Body of pancreas (tissue), 4 donors: ENCODE measurements at regions not wholly inside any gene's neighbourhood (a gene's known extent, or its start where the extent isn't known, plus 50 kb on each side); places are given as distances from the start of the nearest gene placed in this dataset.

Experiments
- ATAC-seq: fragments of 150-250 bp; one replicate; pipeline ENCODE4 v1.9.1; 2016
- DNase-seq, 4 donors: peaks; one replicate each; pipeline ENCODE4 v3.0.0-alpha.2; 2019
- H3K27ac ChIP-seq, 4 donors: fragments of 200-600 bp; sonication (generic); 1 replicate in 3 of 4; 2 replicates in 1 of 4; pipeline versions ENCODE4 v1.5.1 to v1.6.1; 2016 to 2019; ENCODE audit warnings: mild to moderate bottlenecking in 1 of 4, mixed read lengths in 1 of 4, moderate library complexity in 1 of 4
- H3K27me3 ChIP-seq, 2 donors: fragments of 200-600 bp; sonication (generic); one replicate each; pipeline ENCODE4 v1.6.0; 2016; ENCODE audit warnings: mild to moderate bottlenecking in 1 of 2
- H3K36me3 ChIP-seq, 2 donors: fragments of 200-600 bp; sonication (generic); replicated peaks in 1 of 2; 2 replicates each; pipeline ENCODE4 v1.5.1; 2016; ENCODE audit warnings: low read depth in 2 of 2; ENCODE audit not compliant: insufficient read depth in 1 of 2
- H3K4me1 ChIP-seq: fragments of 200-600 bp; sonication (generic); one replicate; pipeline ENCODE4 v1.6.0; 2016
- H3K4me3 ChIP-seq, 2 donors: fragments of 200-600 bp; sonication (generic); 1 replicate in 1 of 2; 2 replicates in 1 of 2; pipeline ENCODE4 v1.5.1; 2016 to 2019
- H3K9me3 ChIP-seq, 3 donors: fragments of 200-600 bp; sonication (generic); 1 replicate in 2 of 3; 2 replicates in 1 of 3; pipeline ENCODE4 v1.5.1; 2016
- POLR2A ChIP-seq, 3 donors: fragments of 450-650 bp; IDR thresholded peaks; one replicate each; pipeline ENCODE4 v1.6.1; 2016; ENCODE audit warnings: antibody characterized with exemption in 3 of 3, mild to moderate bottlenecking in 2 of 3
- WGBS, 2 donors: methylation state at CpG; one replicate each; pipeline ENCODE4 v1.1.5; 2017; 5-methylcytosine and 5-hydroxymethylcytosine counted together
- intact Hi-C: fragments of 100-400 bp; cut with DNase I; formaldehyde crosslinking; loops from one replicate; pipeline ENCODE4 v1.15.1; 2023
- TF ChIP-seq, protein P1 (sequence below), 7 experiments: fragments of 450-650 bp in 4 of 7; fragments of 200-600 bp in 3 of 7; sonication (generic) in 3 of 7; IDR thresholded peaks; one replicate each; pipeline ENCODE4 v1.5.1; 2016 to 2019; ENCODE audit warnings: antibody characterized with exemption in 7 of 7

DNA sequence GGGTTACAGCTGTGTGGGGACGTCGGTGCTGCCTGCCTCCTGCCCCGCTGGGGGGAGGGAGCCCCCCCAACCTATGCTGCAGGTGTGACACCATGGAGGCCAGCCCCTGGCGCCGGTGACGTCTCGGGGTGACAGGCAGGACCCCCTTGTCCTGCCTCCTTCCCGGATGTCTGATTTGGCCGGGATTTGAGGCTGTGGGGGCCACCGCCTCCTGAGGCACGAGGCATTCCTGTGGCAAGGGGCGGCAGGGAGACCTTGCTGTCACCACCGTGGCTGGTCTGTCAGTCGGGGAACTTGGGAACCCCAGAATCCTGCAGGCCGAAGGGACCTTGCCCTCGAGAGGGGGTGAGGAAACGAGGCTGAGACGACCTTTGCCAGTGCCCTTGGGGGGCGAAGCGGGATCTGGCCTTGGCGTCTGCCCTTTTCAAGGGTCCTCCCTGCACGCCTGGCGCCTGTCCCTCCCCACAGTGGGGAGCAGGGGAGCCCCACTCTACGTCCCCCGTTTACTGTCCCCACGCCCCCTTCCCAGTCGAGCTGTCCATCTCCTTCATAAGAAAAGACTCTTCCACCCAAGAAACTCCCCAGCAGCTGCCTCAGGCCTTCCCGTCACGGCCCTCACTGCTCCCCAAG lies 74.4 kb downstream of the METRNL start:
- H3K4me1 ChIP-seq, result no peaks in the 10 kb centered on the region
- H3K27ac ChIP-seq, result no peak overlapping the region
- H3K9me3 ChIP-seq, result no peaks in the 10 kb centered on the region
- no peaks in the 10 kb centered on the region for H3K27me3 ChIP-seq
- WGBS, 2 donors, result 58 to 76% methylated on average over 21 to 26 of the region's 29 CpGs
- no peak for ATAC-seq
- no peak overlapping the region for H3K4me3 ChIP-seq
- no peaks in the 10 kb centered on the region for H3K36me3 ChIP-seq
- no peak for TF ChIP-seq POLR2A (IDR thresholded peaks at IDR 0.05)
- DNase-seq, result peak in 1 of 4 donors; percentile 9
- intact Hi-C loops, result no loop called here

DNA sequence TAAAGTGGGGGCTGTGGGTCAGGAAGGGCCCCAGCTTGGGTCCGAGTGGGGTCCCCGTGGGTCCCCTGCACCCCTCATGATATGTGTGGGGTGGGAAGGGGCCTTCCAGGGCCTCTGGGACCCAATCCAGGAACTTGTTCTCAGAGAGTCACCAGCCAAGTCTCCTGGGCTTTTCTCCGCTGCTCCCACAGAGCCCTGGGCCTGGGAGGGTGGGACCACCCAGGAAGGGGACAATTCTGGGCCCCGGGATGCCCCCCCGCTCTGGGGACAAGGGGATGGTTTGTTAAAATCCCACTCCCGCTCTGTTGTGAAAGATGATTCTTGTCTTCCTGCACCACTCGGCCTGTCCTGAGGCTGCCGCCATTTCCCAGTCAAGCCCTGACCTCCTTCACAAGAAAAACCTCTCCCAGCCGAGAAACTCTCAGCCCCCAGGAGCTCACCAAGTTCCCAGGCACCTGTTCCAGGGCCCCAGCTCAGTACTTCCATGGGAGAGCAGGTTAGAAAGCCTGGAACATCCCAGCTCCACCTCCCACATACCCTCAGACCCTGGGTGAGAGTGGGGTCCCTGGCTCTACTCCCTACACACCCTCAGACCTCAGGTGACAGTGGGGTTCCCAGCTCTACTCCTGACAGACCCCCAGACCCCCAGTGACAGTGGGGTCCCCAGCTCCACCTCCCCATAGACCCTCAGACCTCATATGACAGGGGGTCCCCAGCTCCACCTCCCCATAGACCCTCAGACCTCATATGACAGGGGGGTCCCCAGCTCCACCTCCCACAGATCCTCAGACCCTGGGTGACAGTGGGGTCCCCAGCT lies 75.1 kb downstream of the METRNL start:
- Histone ChIP-seq H3K9me3 (no peaks in the 10 kb centered on the region), H3K36me3 (no peaks in the 10 kb centered on the region), H3K27ac (no peak overlapping the region), H3K4me1 (no peaks in the 10 kb centered on the region), H3K27me3 (no peaks in the 10 kb centered on the region), H3K4me3 (no peak overlapping the region)
- DNase-seq (peak in 1 of 4 donors; percentile 7), ATAC-seq (no peak)
- intact Hi-C loops, result no loop called here
- TF ChIP-seq POLR2A (IDR thresholded peaks at IDR 0.05), result no peak
- TF ChIP-seq, protein P1, sequence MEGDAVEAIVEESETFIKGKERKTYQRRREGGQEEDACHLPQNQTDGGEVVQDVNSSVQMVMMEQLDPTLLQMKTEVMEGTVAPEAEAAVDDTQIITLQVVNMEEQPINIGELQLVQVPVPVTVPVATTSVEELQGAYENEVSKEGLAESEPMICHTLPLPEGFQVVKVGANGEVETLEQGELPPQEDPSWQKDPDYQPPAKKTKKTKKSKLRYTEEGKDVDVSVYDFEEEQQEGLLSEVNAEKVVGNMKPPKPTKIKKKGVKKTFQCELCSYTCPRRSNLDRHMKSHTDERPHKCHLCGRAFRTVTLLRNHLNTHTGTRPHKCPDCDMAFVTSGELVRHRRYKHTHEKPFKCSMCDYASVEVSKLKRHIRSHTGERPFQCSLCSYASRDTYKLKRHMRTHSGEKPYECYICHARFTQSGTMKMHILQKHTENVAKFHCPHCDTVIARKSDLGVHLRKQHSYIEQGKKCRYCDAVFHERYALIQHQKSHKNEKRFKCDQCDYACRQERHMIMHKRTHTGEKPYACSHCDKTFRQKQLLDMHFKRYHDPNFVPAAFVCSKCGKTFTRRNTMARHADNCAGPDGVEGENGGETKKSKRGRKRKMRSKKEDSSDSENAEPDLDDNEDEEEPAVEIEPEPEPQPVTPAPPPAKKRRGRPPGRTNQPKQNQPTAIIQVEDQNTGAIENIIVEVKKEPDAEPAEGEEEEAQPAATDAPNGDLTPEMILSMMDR (IDR thresholded peaks at IDR 0.05), result no peak
- 52 to 59% methylated on average over 7 to 9 of the region's 9 CpGs for WGBS, 2 donors

DNA sequence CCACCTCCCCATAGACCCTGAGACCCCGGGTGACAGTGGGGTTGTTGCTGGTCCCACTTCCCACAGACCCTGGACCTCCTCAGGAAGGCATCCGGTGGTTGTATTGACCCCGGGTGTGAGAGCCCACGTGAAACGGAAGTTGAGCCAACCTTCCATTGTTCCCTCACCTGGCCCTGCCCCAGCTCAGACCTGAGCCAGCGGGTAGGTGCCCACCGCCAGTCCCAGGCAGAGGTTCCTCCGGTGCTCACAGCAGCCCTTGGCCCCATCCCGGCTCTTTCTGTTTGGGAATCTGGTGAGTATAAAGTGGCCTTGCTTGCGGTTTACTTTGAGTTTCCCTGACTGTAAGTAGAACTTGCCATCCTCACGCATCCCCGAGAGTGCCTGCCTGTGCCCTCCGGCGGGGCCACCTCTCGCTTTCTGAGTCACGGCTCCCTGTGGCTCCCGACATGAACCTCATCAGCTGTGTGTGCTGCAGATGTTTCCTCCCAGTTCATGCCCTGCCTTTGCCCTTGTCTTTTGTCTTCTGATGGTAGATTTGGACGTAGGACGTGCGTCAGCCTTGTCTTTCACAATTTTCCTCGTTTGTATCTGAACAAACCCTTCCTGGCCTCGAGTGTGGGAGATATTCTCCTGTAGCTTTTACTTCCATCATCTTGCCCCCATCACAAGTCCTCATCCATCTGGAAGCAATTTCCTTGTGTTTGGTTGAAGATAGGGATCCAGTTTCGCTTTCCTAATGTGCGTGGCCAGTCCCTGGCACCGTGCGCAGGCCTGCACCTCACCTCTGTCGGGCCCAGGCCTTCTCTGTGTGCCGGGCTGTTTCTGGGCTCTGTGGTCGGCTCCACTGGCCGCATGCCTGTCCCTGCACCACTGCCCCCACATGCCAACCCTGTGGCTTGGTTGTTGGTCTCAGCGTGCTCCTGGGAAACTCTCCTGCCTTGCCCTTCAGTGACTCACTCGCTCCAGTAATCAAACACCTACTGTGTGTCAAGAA lies 76.0 kb downstream of the METRNL start:
- Histone ChIP-seq H3K36me3 (no peaks in the 10 kb centered on the region), H3K9me3 (no peaks in the 10 kb centered on the region), H3K4me1 (no peaks in the 10 kb centered on the region), H3K27ac (no peak overlapping the region), H3K4me3 (no peak overlapping the region), H3K27me3 (no peaks in the 10 kb centered on the region)
- intact Hi-C loops, result no loop called here
- no peak for ATAC-seq
- 74 to 79% methylated on average over 28 to 32 of the region's 32 CpGs for WGBS, 2 donors
- peak in 2 of 4 donors; percentile 5 to 55 for DNase-seq
- TF ChIP-seq, protein P1 (IDR thresholded peaks at IDR 0.05), result no peak
- peak in 1 of 3 donors; percentile 24 for TF ChIP-seq POLR2A (IDR thresholded peaks at IDR 0.05)

DNA sequence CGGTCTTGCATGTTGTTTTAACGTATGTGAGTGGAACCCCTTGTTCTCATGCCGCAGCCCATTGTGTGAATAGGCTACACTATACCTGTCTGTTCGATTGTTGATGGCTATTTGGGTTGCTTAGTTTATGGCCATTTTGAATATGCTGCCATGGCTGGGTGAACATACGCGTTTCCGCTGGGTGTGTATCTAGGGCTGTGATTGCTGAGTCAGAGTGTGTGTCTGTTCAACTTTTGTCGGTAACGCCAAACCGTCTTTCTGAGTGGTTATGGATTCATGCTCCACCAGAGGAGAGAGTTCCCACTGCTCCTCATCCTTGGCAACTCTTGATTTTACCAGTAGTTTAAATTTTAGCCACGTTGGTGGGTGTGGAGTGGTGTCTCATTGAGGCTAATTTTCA lies 77.0 kb downstream of the METRNL start:
- no peaks in the 10 kb centered on the region for H3K4me1 ChIP-seq
- no peak for ATAC-seq
- H3K36me3 ChIP-seq, result no peaks in the 10 kb centered on the region
- intact Hi-C loops, result no loop called here
- peak in 1 of 4 donors; percentile 1 for DNase-seq
- no peak overlapping the region for H3K27ac ChIP-seq
- TF ChIP-seq POLR2A (IDR thresholded peaks at IDR 0.05), result no peak
- TF ChIP-seq, protein P1 (IDR thresholded peaks at IDR 0.05), result no peak
- no peak overlapping the region for H3K4me3 ChIP-seq
- WGBS, 2 donors, result 83 to 84% methylated on average over 11 of the region's 11 CpGs
- no peaks in the 10 kb centered on the region for H3K27me3 ChIP-seq
- no peaks in the 10 kb centered on the region for H3K9me3 ChIP-seq
